ENCODE measurements at regions not wholly inside any gene's neighbourhood (a gene's known extent, or its start where the extent isn't known, plus 50 kb on each side); places are given as distances from the start of the nearest gene placed in this dataset.

DNA sequence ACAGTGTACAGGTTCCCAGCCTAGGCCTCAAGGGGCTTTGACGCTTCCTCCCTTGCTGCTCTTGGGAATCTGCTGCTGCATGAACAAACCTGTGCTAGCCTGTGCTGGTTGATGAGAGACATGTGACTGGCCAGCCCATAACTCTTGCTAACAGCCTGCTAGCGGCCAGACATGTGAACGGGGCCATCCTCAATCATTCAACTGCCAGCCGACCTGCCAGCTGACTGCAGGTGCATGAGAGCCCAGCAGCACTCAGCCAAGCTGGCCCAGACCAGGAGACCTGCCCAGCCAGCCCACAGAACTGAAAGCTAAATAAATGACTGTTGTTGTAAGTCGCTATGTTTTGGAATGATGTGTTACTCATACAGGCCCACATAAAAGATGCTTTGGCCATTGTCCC is 82.4 kb upstream of the DLG1 start:
- H3K4me1 ChIP-seq: peaks cover 0 to 6% (median 0%) of the 10 kb centered on the region in 4 donors
- no peak overlapping the region for H3K27ac ChIP-seq
- H3K4me3 ChIP-seq: no peak overlapping the region
- DNase-seq (ENCODE audit: low spot score in 2 of 2): no peak
- no peaks in the 10 kb centered on the region for H3K36me3 ChIP-seq
- H3K9me3 ChIP-seq: no peaks in the 10 kb centered on the region
- H3K27me3 ChIP-seq: no peaks in the 10 kb centered on the region
- WGBS, 2 donors: 67 to 76% methylated on average over 5 of the region's 5 CpGs
- TF ChIP-seq POLR2A (IDR thresholded peaks at IDR 0.05) (no peak), EP300 (IDR thresholded peaks at IDR 0.05) (no peak)
- TF ChIP-seq, protein P1, sequence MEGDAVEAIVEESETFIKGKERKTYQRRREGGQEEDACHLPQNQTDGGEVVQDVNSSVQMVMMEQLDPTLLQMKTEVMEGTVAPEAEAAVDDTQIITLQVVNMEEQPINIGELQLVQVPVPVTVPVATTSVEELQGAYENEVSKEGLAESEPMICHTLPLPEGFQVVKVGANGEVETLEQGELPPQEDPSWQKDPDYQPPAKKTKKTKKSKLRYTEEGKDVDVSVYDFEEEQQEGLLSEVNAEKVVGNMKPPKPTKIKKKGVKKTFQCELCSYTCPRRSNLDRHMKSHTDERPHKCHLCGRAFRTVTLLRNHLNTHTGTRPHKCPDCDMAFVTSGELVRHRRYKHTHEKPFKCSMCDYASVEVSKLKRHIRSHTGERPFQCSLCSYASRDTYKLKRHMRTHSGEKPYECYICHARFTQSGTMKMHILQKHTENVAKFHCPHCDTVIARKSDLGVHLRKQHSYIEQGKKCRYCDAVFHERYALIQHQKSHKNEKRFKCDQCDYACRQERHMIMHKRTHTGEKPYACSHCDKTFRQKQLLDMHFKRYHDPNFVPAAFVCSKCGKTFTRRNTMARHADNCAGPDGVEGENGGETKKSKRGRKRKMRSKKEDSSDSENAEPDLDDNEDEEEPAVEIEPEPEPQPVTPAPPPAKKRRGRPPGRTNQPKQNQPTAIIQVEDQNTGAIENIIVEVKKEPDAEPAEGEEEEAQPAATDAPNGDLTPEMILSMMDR (IDR thresholded peaks at IDR 0.05): no peak

DNA sequence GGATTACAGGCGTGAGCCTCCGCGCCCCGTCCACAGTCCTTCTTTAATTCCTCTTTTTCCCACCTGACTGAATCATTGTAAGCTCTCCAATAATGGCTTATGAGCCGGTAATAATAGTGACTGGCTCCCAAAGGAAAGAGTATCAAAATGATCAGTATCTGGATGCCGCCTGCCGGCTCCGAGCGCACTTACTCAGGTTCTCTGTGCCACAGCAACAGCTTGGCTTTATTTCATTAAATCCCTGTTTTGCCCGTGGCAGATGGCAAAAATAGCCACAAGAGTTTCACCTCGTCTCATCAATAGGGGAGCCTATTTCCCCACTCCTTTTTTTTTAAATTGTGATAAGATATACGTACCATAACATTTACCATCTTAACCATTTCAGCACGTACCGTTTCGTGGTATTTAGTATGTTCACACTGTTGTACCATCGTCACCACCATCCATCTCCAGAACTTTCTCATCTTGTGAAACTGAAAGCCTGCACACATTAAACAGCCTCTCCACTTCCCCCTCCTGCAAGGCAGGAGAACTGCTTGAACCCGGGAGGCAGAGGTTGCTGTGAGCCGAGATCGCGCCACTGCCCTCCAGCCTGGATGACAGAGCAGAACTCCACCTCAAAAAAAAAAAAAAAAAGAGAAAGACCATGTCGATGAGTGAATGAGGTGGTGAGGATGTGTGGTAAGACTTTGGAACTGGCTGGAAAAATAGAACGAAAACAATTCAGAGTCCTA is 80.7 kb upstream of the DLG1 start:
- 87 to 91% methylated on average over 22 of the region's 22 CpGs for WGBS, 2 donors
- Histone ChIP-seq H3K27me3 (no peaks in the 10 kb centered on the region), H3K4me3 (no peak overlapping the region), H3K36me3 (no peaks in the 10 kb centered on the region), H3K9me3 (no peaks in the 10 kb centered on the region), H3K4me1 (peaks cover 0 to 6% (median 0%) of the 10 kb centered on the region in 4 donors), H3K27ac (no peak overlapping the region)
- DNase-seq (ENCODE audit: low spot score in 2 of 2): no peak
- no peak for TF ChIP-seq POLR2A (IDR thresholded peaks at IDR 0.05)

DNA sequence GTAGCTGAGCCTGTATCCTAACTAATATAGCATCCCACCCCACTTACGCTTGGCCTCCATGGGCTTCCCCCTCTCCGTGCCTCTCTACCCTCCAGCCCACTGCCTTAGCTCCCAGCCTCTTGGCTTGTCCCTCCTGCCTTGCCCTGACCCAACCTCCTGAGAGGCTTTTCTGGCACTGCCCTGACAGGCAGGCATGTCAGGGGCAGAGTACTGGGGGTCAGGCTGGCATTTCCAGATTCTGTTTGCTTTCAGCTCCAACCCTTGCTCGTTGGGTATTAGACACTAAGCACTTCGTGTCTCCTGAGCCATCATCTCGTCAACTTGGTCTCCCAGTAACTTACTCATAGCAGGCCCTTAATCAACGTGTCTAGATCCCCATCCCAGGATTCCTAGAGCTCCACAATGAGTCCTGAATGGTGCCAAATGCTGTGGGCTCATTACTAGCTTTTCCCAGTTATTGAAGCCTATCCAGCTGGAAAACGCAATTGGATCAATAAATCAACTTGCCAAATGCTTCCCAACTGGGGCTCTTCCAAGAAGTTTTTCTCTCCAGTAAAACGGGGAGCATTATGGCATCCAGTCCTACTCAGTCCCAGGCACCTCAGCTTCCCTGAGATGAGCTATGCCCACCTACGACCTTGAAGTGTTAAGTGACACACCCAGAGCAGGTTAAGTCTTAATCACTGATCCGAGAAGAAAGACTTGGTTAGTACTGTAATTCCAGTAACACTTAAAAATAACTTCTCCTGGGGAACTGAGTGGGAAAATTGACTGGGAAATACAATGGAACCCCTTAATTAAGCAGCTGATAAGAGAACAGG is 78.5 kb upstream of the DLG1 start:
- 75 to 83% methylated on average over 10 of the region's 10 CpGs for WGBS, 2 donors
- no peak for DNase-seq (ENCODE audit: low spot score in 2 of 2)
- no peak overlapping the region for H3K4me3 ChIP-seq
- H3K27me3 ChIP-seq: no peaks in the 10 kb centered on the region
- no peaks in the 10 kb centered on the region for H3K9me3 ChIP-seq
- H3K36me3 ChIP-seq: no peaks in the 10 kb centered on the region
- no peak overlapping the region for H3K27ac ChIP-seq
- H3K4me1 ChIP-seq: peaks cover 0 to 13% (median 5%) of the 10 kb centered on the region in 4 donors
- TF ChIP-seq EP300 (IDR thresholded peaks at IDR 0.05) (no peak), POLR2A (IDR thresholded peaks at IDR 0.05) (no peak)
- TF ChIP-seq, protein P1 (IDR thresholded peaks at IDR 0.05): no peak

DNA sequence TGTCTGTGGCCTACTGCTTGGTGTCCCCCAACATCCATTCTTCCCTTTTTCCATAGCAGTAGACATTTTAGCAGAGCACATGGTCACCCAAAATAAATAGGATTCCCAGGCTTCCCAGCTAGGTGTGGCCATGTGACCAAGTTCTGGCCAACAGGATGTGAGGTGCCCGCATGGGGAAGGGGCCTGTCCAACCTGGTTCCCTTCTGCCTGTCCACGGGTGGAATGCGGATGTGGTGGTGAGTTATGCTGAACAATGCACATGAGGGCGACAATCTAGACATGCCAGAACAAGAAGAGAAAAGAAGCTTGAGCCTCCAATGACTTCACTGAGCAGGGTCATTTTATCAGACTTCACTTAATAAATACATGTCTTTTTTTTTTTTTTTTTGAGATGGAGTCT is 77.6 kb upstream of the DLG1 start:
- TF ChIP-seq EP300 (IDR thresholded peaks at IDR 0.05) (no peak), POLR2A (IDR thresholded peaks at IDR 0.05) (no peak)
- TF ChIP-seq, protein P1 (IDR thresholded peaks at IDR 0.05): no peak

DNA sequence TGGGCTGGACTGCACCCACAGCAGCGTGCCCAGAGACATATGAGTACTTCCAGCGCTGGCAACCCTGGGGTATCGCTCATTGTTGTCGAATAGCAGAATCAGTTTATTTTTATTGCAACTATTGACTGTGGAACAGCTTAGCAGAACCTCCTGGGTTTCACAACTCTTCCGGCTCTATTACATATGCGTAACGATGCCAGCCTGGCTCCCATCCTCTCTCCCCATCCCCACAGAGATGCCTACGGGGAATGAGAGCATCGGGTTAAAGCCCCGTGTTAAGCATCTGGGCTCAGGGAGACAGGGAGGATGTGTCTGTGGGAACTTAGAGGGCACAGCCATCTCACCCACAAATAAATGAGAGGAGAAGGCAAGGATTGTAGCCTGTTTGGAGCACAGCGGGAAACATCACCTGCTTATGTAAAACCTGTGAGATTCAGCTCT is 76.6 kb upstream of the DLG1 start:
- Histone ChIP-seq H3K9me3 (no peaks in the 10 kb centered on the region), H3K36me3 (no peaks in the 10 kb centered on the region), H3K27me3 (no peaks in the 10 kb centered on the region), H3K27ac (no peak overlapping the region), H3K4me1 (peaks cover 0 to 32% (median 15%) of the 10 kb centered on the region in 4 donors), H3K4me3 (no peak overlapping the region)
- DNase-seq (ENCODE audit: low spot score in 2 of 2): no peak
- TF ChIP-seq EP300 (IDR thresholded peaks at IDR 0.05) (no peak), POLR2A (IDR thresholded peaks at IDR 0.05) (no peak)
- TF ChIP-seq, protein P1 (IDR thresholded peaks at IDR 0.05): no peak
- 85 to 88% methylated on average over 11 of the region's 11 CpGs for WGBS, 2 donors

More for the DNA sequence above, 77.6 kb upstream of the DLG1 start:
- Histone ChIP-seq H3K36me3 (no peaks in the 10 kb centered on the region), H3K9me3 (no peaks in the 10 kb centered on the region), H3K27me3 (no peaks in the 10 kb centered on the region), H3K4me1 (peaks cover 0 to 23% (median 14%) of the 10 kb centered on the region in 4 donors), H3K27ac (no peak overlapping the region), H3K4me3 (no peak overlapping the region)
- no peak for DNase-seq (ENCODE audit: low spot score in 2 of 2)
- WGBS, 2 donors: 96 to 97% methylated on average over 4 of the region's 4 CpGs
